NCI-H460 (cell line): ENCODE measurements at regions not wholly inside any gene's neighbourhood (a gene's known extent, or its start where the extent isn't known, plus 50 kb on each side); places are given as distances from the start of the nearest gene placed in this dataset.

ENCODE experiments used
- DNase-seq: peaks from one replicate; pipeline ENCODE4 v3.0.0-alpha.2; 2016; ENCODE audit warnings: low read depth; ENCODE audit errors: extremely low read depth

DNA sequence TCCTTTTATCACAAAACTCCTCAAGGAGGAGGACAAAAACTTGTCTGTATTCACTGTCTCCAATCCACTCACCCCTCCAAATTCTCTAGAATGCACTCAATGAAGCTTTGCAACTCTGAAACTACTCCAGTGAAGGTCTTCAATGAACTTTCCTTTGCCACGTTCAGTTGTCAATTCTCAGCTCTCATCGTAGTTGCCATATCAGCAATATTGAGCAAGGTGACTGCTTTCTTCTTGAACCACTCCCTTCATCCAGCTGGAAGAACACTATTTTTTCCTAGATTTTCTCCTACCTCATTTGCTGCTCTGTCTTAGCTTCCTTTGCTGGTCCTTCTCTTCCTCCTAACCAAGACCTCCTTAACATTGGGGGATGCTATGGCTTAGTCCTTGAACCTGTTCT is 191.8 kb downstream of the KDR start:
- DNase-seq: no peak

DNA sequence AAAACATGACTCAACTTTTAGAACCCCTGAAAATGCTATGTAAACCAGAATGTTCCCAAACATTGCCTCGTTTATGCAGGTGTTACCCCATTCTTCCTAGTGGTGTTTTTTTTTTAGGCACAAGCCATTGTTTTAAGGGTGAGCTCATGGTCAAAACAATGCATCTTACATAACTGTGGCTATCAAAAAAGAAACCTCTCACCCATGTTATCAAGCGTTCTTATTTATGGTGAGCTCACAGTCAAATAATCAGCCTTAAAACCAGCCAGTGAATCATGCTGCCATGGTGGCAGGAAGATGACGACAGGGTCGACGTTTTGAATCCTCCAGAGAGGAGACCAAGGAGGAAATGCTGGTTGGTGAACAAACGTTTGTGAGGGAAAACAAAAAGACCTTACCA is 195.2 kb downstream of the KDR start:
- no peak for DNase-seq

DNA sequence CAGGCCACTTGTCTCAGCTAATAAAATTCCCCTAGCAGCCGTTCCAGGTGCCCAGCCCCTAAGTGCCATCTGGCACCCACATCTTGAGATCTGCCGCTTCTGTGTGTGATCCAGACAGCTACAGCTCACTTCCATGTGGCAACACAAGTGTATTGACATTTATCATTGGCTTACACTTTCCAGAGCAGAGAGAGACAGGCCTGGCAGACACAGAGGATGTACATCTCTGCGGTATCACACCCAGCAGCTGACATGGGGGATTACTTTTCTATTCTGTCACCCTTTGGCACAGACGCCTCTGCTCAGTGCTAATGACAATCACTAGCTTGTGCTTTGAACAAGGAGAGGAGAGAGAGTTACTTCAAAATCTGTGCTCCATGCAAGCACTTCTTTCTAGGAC is 195.9 kb downstream of the KDR start:
- DNase-seq: no peak

DNA sequence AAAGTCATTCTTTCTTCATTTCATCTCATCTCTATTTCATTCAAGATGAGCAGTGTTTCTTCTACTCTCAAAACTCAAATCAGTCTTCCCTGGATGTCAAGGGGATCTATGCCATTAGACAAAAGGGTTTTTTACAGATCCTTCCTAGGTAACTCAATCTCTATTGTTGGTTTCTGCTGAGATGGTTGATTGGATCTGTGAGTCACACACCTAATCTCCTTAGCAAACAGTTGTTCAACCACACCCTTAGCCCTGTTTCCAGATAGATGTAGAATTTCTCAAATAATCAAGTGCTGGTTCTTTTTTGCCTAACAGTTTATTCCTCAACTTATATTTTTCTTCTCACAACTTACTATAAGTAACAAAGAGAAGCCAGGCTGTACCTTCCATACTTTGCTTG is 200.5 kb downstream of the KDR start:
- DNase-seq: no peak

DNA sequence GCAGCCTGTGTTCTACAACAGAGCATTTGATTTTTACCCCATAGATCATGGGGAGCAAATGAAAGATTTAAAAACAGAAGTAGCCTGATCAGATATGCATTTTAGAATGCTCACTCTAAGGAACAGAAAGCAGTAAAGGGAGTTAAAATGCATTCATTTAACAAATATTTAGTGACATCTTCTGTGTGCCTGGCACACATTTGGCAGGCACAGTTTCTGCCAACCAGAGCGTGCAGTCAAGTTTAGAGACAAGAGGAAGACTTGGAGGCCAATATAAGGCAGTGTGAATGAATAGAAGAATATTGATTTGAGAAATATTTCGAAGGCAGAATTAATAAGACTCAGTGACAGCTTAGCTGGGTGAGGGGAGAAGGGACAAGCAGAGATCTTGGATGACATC is 210.1 kb downstream of the KDR start:
- no peak for DNase-seq

DNA sequence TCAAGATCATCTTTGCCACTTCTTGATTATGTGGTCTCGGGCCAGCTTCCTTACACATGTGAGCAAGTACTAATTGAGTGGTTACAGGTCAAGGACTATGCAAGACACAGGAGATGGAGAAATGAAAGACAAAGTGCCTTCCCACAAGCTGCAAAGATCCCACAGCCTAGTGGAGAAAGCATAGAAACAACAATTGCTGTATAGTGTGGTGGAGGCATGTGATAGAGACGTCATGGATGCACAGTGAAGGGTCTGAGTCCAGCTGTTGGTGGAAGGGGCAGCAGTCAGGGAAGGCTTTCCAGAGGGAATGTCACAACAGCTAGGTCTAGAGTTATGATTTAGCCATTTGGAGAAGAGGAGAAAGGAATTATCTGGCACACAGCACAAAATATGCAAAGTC is 210.6 kb downstream of the KDR start:
- DNase-seq: no peak

DNA sequence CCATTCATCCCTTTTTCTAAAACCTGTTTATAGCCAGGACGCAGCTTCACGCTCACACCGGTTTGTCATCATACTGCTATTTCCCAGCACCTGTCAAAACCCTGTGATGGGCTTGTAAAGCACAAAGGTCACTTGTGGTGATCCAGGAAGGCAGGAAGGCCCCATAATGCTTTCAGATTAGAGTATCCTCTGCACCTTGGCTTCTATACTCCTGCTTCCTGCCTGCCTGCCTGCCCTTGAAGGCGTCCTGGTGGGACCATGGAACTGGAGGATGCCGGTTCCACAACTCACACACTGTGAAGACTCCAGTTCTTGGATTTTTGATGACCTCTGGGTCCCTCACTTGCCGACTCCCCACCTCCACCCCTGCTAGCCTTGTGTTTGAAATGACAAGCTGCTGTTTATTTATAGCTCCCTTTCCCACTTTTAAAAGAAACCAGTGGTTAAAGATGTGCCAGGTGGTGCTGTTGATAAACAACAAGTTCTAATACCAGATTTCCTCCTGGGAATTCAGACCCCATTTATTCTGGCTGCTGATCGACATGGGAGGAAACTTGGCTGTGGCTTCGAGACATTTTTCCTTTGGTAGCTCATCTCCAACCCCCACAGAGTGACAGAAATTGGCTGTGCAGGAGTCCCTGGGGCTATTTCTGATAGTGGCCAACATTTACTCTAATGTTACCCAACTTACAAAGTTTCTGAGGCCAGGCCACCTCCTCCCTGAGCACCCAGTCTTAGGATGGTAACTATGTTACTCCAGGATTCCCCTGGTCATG is 211.5 kb downstream of the KDR start:
- DNase-seq: no peak

DNA sequence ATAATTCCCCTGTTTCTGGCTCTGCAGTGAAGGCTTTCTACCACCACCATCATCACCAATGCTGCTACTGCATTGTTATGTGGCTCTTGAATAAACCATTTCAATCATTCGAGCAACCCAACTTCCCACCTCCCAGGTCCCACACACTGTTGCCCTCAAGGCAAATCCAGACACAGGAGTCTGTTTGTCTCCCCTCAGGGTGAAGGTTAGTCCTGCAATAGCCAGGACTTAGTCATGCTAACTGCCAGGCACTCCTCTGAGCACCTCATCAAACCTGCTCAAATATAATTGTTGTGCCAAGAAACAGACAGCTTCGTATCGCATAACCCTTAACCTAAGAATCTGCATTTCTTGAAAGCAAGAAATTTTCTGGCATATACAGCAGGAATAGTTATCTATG is 213.2 kb downstream of the KDR start:
- no peak for DNase-seq

DNA sequence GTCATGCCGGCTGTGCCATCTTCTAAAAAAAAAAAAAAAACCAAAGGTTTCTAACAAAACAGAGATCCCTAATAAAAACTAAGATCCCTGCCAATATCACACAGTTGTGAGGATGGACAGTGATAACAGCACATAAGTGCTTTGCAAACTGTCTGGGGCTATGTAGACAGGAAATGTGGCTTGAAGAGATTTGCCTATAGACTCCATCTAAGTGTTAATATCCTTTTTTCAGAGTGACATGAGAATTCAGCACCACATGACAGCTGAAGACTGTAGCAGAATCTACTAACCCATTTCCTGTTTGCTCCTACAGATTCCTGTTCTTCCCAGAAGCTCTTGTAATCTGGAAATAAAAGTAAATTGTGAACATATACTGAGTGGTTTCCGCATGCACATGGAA is 215.4 kb downstream of the KDR start:
- no peak for DNase-seq

DNA sequence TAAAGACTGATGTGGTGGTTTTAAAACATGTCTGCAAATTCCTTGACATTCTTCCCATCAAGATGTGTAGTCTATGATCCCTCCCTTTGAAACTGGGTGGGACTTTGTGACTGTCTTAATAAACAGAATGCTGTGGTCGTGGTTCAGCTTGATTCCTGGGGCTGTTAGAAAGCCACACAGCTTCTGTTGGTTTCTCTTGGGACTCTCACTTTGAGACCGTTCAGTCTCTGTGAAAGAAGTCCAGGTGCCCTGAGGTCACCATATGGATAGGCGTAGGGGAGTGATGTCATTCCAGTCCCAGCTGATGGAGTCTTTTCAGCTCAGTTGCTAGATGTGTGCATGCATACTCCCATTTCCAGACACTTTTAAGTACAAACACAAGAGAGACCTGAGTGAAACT is 216.6 kb downstream of the KDR start:
- DNase-seq: no peak

DNA sequence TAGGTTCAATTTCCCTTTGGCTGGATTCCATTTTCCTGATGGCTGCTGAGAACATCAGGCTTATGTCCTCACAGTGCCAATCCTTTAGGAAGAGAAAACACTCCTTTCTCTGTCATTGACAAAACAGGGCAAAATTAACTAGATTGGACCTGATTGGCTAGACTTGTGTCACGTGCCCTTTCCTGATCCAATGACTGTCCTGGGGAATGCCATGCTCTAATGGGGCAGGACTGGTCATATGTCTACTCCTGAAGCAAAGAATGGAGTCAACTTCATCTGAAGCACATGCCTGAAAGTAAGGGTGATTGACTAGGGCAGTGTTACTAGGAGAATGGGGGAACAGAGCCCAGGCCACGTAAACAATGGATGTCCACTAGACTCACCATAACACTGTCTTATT is 220.4 kb downstream of the KDR start:
- no peak for DNase-seq

DNA sequence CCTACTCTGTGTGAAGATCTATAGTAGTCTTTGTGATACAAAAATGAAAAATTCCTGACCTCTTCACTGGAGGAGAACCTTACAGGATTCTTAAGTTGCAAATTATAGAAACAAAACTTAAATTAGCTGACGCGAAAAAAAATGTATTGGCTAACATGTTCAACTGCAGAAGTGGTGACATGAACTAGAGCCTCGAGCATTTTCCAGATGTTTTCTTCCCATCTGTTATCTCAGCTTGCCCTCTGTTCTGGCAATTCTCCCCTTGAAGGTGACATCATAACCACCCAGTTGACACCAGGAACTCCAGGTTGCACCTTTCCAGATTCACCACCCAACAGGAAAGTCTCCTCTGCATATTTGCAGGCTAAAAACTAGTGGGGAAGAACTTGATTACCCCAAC is 222.4 kb downstream of the KDR start:
- no peak for DNase-seq

DNA sequence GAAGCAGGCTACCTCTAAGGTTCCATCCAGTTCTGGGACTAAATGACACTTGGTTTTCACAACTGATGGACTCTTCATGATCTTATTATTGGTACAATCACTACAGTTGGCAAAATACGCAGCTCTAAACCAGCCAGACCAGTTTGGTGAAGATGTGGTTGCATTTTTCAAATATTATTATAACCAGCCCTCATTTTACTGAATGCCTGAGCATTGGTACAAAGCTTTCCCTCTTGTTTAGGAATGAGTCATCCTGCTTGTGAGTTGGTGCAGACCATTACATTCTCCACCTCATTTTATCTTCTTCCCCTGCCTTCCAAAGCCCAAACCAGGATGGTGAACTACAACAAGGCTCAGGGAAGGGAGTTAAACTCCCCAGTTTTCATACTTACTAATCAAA is 223.1 kb downstream of the KDR start:
- no peak for DNase-seq

DNA sequence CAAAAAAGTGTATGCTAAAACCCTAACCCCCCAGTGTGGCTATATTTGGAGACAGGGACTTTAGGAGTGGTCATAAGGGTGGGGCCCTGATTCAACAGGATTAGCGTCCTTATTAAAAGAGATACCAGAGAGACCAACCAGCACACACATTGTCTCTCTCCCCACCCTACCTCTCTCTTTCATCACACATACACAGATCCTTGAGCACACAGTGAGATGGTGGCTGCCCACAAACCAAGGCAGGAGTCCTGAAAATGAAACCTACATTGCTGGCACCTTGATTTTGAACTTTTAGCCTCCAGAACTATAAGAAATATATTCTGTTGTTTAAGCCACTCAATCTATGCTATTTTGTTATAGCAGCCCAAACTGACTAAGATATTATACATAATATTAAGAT is 224.2 kb downstream of the KDR start:
- no peak for DNase-seq

DNA sequence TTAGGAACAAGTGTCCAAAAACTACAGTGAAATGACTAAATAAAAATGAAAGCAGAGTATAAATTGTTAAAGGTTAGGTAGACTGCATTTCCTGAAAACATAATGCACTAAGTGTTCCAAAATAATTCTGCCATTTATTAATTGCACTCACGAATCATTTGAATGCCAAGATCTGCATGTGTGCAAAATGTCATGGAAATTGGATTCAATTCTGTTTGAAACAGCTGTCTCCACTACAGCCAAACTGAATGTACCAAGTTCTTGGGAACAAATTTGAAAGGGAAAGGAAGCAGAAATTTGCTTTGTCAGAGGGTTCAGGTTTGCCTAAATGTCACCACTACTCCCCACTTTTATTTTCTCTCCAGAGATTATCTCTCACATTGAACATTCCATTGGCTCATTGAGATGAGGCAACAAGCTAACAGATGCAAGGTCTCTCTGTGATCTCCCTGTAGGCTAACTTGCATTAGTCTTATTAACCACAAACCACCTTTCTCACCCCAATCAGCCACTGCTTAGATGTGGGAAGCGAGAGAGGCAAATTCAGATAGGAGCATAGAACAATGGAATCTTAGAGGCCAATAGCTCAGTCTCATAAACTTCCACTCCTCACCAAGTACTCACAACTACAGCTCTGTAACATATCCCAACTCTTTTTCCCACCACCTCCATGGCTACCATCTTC is 226.6 kb downstream of the KDR start:
- no peak for DNase-seq

DNA sequence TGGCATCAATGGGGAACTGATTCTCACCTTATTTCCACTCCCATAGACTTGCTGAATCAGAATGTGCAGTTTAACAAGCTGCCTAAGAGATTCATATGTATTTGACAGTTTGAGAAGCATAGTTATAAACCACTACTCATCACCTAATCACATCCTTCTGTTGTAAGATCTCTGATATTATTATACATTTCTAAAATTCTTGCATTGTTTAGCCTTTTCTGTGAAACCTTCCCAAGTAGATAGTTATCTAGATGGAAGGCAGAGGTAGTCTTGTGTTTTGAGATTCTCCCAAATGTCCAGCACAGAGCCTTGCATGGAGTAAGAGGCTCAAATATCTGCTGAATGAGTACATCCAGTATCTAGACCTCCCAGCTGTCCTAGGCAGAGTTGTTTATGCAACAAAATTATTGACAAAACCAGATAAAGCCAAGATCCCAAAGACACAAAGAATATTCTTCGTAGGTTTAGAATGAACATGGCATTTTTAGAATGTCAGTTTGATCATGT is 227.3 kb downstream of the KDR start:
- no peak for DNase-seq

DNA sequence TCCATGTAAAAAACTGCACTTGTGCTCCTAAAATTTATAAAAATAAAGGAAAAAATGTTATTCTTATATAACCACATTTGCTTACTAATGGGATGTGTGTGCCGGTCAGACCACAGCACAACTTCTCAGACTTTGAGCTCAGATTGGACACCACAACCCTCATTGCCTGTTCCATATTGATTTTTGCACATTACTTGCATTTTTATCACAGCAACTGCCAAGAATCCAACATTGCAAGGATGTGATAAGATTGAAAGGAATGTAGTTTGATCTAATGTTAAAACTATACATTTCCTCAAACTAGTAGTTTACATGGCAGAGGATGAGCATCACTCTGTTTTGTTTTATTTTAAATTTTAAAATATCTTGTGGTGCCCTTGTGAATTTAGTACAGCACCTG is 227.8 kb downstream of the KDR start:
- no peak for DNase-seq

DNA sequence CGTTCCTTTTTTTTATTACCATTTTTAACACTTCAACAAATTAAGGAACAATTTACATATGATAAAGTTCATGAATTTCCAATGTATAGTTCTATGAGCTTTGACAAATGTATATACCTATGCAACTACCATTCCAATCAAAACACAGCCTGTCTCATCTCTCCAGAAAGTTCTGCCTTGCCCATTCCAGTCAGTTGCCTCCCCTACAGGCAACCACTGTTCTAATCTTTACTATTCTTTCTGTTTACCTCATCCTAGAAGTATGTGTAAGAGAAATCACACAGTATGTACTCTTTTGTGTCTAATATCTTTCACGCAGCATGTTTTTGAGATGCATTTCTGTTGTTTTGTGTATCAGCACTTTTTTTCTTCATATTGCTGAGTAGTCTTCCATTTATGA is 224.9 kb downstream of the KIT start:
- no peak for DNase-seq

DNA sequence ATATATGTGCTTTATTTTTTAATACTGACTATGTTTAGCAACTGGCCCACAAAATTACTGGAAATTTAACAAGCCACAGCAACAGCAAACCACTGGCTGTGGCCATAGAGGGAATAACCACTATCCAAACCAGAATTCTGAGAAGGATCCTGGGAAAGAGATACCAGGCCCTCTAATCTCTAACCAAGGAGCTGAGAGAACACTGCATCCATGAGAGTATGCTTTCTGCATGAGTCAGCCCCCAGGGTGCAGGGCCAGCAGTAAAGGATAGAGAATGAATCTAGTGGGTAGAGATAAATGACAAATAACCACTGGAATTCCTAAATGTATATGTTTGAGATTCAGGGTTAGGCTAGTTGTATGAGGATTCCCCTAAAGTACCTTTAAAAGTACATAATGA is 221.8 kb downstream of the KIT start:
- no peak for DNase-seq

DNA sequence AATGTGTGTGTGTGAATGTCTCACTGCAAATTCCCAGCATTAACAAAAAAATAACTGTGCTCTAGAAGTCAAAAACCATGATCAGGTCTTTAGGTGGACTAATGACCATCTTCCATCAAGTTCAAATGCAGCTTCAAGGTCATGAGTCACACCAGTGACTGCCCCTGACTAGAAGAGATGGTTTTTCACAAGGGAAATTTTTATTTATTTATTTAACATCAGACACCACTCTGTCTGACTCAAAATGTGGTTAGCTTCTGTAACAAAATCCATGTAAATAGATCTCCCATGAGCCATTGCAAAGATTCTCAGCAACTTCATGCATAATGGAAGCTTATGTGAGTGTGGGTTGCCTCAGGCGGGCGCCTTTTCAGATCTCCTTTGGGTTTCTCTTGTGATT is 219.2 kb downstream of the KIT start:
- DNase-seq: no peak

DNA sequence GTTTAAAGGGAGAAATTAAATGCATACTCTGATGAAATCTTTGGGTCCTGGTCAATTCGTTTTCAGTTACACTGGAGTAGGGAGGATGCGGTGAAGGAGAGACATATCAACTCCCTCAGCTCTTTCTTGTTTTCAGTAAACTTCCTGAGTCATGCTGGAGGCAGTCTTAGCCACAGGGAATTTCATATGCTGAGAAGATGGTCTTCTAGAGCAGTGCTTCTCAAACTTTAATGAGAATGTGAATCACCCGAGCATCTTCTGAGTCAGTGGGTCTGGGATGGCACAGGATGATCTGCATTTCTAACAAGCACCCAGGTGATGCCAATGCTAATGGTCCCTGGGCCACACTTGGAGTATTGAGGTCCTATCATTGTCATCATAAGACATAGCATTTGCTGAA is 214.5 kb downstream of the KIT start:
- DNase-seq: no peak

DNA sequence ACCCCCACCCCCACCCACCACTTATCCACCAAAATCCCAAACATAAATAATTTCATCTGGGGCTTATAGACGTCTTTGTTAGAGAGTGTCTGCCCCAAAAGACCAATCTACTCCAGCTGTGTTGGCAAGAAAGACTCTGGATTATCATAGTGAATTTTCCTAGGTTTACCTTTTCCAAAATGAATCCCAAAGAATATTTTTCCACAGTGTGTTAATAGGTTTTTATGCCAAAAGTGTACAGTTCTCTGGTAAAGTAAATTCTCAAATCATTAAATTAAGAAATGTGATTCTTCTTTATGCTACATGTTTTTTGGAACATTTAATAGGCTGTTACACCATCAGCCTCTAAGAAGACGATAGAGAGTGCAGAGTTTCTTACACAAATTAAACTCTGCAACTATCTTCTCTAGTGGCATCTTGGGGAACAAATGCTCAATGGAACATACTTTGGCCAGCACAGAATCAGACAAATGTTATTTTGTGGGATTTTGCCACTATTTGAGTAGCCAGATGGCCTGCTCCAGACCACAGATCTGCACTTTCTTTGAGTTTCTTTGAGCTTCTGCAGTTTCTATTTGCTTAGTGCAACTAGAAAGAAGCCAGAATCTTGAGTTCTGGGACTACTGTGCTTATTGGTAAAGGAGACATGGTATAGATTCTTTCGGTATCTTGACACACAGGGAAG is 206.0 kb downstream of the KIT start:
- no peak for DNase-seq
